ENCODE measurements at regions not wholly inside any gene's neighbourhood (a gene's known extent, or its start where the extent isn't known, plus 50 kb on each side); places are given as distances from the start of the nearest gene placed in this dataset.

- no peak for DNase-seq (ENCODE audit: low spot score, unreplicated experiment)
- Mint-ChIP-seq H3K27me3 (no peaks in the 10 kb centered on the region), H3K4me1 (ENCODE audit: low read depth) (peaks cover 7% of the 10 kb centered on the region), H3K9me3 (ENCODE audit: low read depth) (peaks cover 35% of the 10 kb centered on the region), H3K4me3 (ENCODE audit: low read depth) (no peak overlapping the region), H3K27ac (peak overlapping the region; percentile 28), H3K36me3 (ENCODE audit: insufficient read depth) (no peaks in the 10 kb centered on the region)
- TF ChIP-seq CTCF (IDR thresholded peaks at IDR 0.05; ENCODE audit: unreplicated experiment), result no peak
Measured at GRCh38 chrX:34999702-35000101, 57.1 kb downstream of the FAM47B start.

GRCh38 chrX:35006361-35006760 is 63.8 kb downstream of the FAM47B start:
- no peaks in the 10 kb centered on the region for H3K27me3 Mint-ChIP-seq
- TF ChIP-seq CTCF (IDR thresholded peaks at IDR 0.05; ENCODE audit: unreplicated experiment), result no peak

GRCh38 chrX:35015621-35016020 is 73.0 kb downstream of the FAM47B start:
- no peak for TF ChIP-seq CTCF (IDR thresholded peaks at IDR 0.05; ENCODE audit: unreplicated experiment)
- Mint-ChIP-seq H3K27me3 (no peaks in the 10 kb centered on the region), H3K9me3 (ENCODE audit: low read depth) (peaks cover 31% of the 10 kb centered on the region), H3K4me1 (ENCODE audit: low read depth) (peaks cover 3% of the 10 kb centered on the region), H3K4me3 (ENCODE audit: low read depth) (no peak overlapping the region), H3K27ac (no peak overlapping the region), H3K36me3 (ENCODE audit: insufficient read depth) (no peaks in the 10 kb centered on the region)
- DNase-seq (ENCODE audit: low spot score, unreplicated experiment), result no peak

More at GRCh38 chrX:35006361-35006760, 63.8 kb downstream of the FAM47B start:
- peaks cover 34% of the 10 kb centered on the region for H3K9me3 Mint-ChIP-seq (ENCODE audit: low read depth)
- peaks cover 1% of the 10 kb centered on the region for H3K36me3 Mint-ChIP-seq (ENCODE audit: insufficient read depth)
- no peak for DNase-seq (ENCODE audit: low spot score, unreplicated experiment)
- no peak overlapping the region for H3K4me3 Mint-ChIP-seq (ENCODE audit: low read depth)
- no peaks in the 10 kb centered on the region for H3K4me1 Mint-ChIP-seq (ENCODE audit: low read depth)
- H3K27ac Mint-ChIP-seq, result no peak overlapping the region

- H3K27ac Mint-ChIP-seq, result peak overlapping the region; percentile 22
- no peak for TF ChIP-seq CTCF (IDR thresholded peaks at IDR 0.05; ENCODE audit: unreplicated experiment)
- H3K4me1 Mint-ChIP-seq (ENCODE audit: low read depth), result peaks cover 3% of the 10 kb centered on the region
- no peaks in the 10 kb centered on the region for H3K36me3 Mint-ChIP-seq (ENCODE audit: insufficient read depth)
- H3K27me3 Mint-ChIP-seq, result no peaks in the 10 kb centered on the region
- H3K4me3 Mint-ChIP-seq (ENCODE audit: low read depth), result no peak overlapping the region
- DNase-seq (ENCODE audit: low spot score, unreplicated experiment), result no peak
- H3K9me3 Mint-ChIP-seq (ENCODE audit: low read depth), result peaks cover 29% of the 10 kb centered on the region
Measured at GRCh38 chrX:35016051-35016450, 73.5 kb downstream of the FAM47B start.

- TF ChIP-seq CTCF (IDR thresholded peaks at IDR 0.05; ENCODE audit: unreplicated experiment), result no peak
- Mint-ChIP-seq H3K27ac (no peak overlapping the region), H3K27me3 (no peaks in the 10 kb centered on the region), H3K36me3 (ENCODE audit: insufficient read depth) (no peaks in the 10 kb centered on the region), H3K9me3 (ENCODE audit: low read depth) (peaks cover 22% of the 10 kb centered on the region), H3K4me1 (ENCODE audit: low read depth) (peaks cover 3% of the 10 kb centered on the region), H3K4me3 (ENCODE audit: low read depth) (no peak overlapping the region)
- DNase-seq (ENCODE audit: low spot score, unreplicated experiment), result no peak
Measured at GRCh38 chrX:35017284-35017683, 74.7 kb downstream of the FAM47B start.
